Fibroblast of upper back skin (primary cell): ENCODE measurements at regions not wholly inside any gene's neighbourhood (a gene's known extent, or its start where the extent isn't known, plus 50 kb on each side); places are given as distances from the start of the nearest gene placed in this dataset.
"Not testable (repeated sequence)": the region's sequence is repeated elsewhere in the genome, so short reads cannot be mapped to it uniquely, and the experiment has no call there.

Source experiments
- DNase-seq: peaks from one replicate; pipeline ENCODE4 v3.0.0-alpha.2; 2013

GRCh38 chr13:85597790-85598500, 201.3 kb downstream of the SLITRK6 start:
- peak; percentile 83 for DNase-seq

GRCh38 chr13:85592211-85592610, 207.0 kb downstream of the SLITRK6 start:
- DNase-seq = no peak

GRCh38 chr13:85590231-85590931, 208.8 kb downstream of the SLITRK6 start:
- peak; percentile 22 for DNase-seq

GRCh38 chr13:85589021-85589420, 210.2 kb downstream of the SLITRK6 start:
- no peak for DNase-seq

GRCh38 chr13:85588359-85588758, 210.9 kb downstream of the SLITRK6 start:
- no peak for DNase-seq

DNA sequence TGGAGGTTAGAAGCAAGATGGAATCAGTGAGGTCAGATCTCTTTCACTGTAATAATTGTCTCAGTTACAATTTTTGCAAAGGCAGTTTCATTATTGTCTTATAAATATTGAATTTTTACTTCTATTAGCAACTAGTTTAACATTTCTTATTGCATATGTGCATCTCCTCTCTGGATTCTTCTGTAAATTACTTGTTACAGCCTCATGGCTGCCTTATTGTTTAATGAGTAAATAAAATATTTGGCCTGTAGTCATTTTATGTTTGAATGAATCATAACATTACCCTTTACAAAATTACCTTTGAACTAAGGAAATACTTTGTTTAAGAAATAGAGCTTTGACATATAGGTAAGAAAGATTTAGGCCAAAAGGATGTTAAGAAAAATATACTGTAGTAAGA, 212.4 kb downstream of the SLITRK6 start:
- no peak for DNase-seq

DNA sequence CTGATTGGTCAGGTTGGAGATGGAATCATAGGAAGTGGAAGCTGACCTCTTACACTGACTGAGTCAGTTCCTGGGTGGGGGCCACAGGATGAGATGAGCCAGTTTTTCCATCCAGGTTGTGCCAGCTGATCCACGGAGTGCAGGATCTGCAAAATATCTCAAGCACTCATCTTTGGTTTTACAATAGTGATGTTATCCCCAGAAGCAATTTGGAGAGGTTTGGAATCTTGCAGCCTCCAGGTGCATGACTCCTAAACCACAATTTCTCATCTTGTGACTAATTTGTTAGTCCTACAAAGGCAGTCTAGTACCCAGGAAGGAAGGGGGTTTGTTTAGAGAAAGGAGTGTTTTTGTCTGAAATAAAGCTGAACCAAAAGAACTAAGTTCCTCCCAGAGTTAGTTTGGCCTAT, 212.8 kb downstream of the SLITRK6 start:
- peak; percentile 79 for DNase-seq

- DNase-seq = no peak
Measured at GRCh38 chr13:85582890-85583289, 216.3 kb downstream of the SLITRK6 start.

DNA sequence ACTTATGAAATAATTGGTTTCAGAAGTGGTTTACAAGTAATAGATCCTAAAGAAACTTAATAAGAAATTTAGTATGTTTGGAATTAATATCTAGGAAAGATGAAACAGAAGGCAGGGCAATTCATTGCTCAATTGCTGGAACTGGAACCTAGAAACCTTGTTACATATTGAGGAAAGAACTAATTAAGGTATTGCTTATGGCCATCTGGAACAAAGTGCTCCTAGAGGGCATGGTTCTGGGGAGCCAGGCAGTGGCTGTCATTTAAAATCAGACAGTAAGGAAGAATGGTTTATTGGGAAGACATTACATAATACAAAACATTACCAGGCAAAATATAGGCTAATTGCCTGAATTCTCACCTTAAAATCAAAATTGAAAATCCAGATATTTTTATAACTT, 224.1 kb downstream of the SLITRK6 start:
- no peak for DNase-seq

DNA sequence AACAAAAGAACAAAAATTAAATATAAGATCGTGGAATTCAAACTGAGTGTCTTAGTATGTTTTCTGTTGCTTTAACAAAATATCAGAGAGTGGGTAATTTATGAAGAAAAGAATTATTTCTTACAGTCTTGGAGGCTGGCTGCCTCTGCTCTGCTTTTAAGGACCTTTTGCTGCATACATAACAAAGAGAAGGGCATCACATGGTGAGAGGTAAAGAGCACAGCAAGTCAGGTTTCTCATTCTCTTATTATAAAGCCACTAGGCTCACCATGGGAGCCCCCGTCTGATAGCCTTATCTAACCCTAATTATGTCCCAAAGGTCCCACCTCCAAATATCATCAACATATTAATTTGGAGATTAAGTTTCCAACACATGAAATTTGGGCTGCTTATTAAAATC, 231.3 kb downstream of the SLITRK6 start:
- no peak for DNase-seq

DNA sequence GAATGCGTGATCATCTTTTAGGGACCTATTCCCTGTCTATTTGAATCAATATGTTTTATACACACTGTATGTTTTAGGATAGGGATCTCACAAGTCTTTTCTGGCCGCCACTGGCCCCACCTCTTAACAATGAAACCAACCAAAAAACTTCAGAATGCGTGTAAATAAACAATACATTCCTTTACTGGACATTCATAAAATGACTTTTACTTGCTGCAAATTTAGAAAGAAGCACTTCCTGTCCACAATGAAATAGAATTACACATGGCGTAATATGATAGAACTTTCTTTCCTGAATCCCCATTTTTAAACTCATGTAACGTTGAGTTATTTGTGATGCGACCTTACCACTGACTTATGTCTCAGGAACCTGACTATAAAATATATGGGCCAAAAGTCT, 233.6 kb downstream of the SLITRK6 start:
- DNase-seq = no peak

GRCh38 chr13:85564598-85564997, 234.6 kb downstream of the SLITRK6 start:
- DNase-seq = no peak

- no peak for DNase-seq
Measured at GRCh38 chr13:85562282-85562681, 236.9 kb downstream of the SLITRK6 start.

DNA sequence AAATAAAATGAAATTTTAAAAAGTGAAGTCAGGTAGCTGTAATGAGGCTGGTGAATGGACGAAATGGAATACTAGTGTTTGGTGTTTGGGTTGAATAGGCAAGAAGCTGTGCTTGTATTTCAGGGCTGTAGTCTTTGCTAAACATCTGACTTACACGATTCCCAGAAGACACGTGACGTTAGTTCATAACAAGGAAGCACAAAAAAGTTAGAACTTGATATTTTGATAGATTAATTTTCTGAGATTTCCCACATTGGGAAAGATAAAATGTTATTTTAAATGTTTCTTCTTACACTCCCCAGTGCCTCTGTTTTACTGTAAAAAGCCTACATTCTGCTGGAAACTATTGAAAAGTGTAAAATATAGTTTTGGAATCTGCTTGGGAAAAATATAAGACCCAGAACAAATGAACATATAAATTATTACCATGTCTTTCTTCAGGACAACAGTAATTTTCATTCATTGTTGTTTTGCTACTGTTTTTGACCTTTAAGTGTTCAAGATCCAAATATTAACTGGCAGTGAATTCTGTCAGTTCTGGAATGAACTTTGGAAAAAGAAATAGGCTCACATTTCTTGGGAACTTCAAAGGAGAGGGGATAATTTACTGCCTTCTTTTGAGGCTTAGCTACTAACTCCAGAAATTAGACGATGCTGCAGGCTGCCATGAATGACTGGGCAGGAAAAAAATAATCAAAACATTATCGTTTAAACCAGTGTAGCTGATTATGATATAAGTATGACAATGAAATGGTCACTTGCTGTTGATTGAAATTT, 241.3 kb downstream of the SLITRK6 start:
- no peak for DNase-seq

- no peak for DNase-seq
Measured at GRCh38 chr13:85551012-85551411, 248.2 kb downstream of the SLITRK6 start.

DNA sequence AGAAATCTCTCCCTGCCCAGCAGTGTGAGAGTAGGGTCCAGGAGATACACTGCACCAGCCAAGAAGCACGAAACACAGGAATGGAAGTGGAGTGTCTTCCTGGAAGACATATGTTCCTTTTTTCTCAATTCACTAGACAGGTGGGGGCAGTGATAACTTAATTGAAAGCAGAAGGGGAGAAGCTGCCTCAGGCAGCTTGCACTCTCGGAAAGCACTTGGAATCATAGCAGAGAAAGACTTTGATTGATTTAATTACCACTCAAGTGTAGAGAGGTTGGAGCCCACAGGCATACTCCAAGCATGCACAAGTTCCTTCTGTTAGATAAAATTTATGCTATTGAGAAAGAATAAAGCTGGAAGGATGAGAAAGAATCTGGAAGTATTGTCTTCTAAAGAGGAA, 249.4 kb downstream of the SLITRK6 start:
- DNase-seq = peak; percentile 7

DNA sequence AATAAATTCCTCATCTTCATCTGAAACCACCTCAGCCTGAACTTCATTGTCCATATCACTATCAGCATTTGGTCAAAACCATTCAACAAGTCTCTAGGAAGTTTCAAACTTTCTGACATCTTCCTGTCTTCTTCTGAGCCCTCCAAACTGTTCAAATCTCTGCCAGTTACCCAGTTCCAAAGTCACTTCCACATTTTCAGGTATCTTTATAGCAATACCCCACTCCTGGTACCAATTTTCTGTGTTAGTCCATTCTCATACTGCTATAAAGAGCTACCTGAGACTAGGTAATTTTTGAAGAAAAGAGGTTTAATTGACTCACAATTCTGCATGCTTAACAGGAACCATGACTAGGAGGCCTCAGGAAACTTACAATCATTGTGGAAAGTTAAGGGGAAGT, 250.4 kb downstream of the SLITRK6 start:
- not testable (repeated sequence) for DNase-seq

DNA sequence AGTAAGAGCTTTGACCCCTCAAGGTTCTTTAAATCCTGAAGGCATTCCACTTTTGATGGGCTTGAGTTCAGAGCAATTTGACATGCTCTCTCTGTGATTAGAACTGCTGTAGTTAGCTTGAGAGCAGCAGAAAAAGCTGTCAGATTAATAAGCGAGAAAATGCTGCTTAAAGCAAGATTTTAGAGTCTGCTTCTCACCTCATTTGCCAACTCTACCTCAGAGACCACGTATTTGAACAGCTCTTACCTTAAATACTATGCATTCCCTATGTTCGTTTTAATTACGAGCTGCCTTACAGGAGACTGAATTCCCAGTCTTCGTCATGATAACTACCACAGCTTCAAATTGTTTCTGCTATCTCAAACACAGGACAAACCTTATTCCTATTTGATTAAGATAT, 253.4 kb downstream of the SLITRK6 start:
- DNase-seq = no peak

GRCh38 chr13:85544756-85545155, 254.5 kb downstream of the SLITRK6 start:
- DNase-seq = no peak

GRCh38 chr13:85543144-85543543, 256.1 kb downstream of the SLITRK6 start:
- peak; percentile 48 for DNase-seq

- DNase-seq = no peak
Measured at GRCh38 chr13:85541476-85541875, 257.7 kb downstream of the SLITRK6 start.

DNA sequence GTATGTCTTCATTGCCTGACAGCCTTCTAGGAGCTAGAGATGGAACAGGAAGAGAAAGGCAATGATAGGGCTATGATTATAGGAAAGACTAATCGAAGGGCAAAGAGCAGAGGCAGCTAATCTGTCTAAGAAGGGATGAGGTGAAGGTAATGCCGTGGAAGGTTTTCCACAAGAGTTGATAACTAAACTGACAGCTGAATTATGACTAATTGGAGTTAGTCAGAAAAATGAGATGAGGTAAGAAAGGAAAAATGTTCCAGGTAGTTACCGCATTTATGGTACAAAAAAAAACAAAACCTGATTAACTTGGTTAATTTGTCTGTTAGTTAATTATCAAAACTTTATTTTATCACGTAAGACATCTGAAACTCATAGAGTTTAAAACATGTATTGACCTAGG, 260.3 kb downstream of the SLITRK6 start:
- DNase-seq = no peak

DNA sequence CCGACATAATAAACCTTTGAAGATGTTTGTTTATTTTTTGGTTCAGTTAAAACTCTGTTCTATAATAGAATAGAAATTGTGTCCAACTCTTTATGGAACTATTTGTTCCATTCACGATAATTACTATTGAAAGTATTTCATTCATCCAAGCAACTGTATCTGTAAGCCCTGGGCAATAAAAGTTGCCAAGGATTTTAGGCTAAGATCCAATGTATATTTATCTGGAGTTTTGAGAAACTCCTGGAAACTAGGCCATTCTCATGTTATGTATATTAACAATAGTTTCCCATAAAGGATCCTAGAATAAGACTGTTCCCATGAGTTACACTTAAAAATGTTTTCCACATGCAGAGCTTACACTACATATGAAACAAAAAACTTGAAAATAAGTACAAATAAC, 261.6 kb downstream of the SLITRK6 start:
- DNase-seq = no peak

GRCh38 chr13:85536706-85537105, 262.5 kb downstream of the SLITRK6 start:
- DNase-seq = no peak
